Activated CD4-positive, alpha-beta T cell treated with anti-CD3 and anti-CD28 coated beads, Interleukin-2, Interleukin-4, amounts not matched to agents 100 ng/mL and 50 ng/mL, durations not matched to agents 16 hours and 8 hours (primary cell): ENCODE measurements at regions not wholly inside any gene's neighbourhood (a gene's known extent, or its start where the extent isn't known, plus 50 kb on each side); places are given as distances from the start of the nearest gene placed in this dataset.
"Not testable (repeated sequence)": the region's sequence is repeated elsewhere in the genome, so short reads cannot be mapped to it uniquely, and the experiment has no call there.

Experiments
- DNase-seq: peaks from one replicate; pipeline ENCODE4 v3.0.0-alpha.2; 2020; ENCODE audit warnings: low spot score

- DNase-seq, result not testable (repeated sequence)
These were observed 206.3 kb downstream of the SLC38A4 start for GRCh38 chr12:46619474-46619873.

GRCh38 chr12:46617737-46618136 is 208.1 kb downstream of the SLC38A4 start:
- not testable (repeated sequence) for DNase-seq

- DNase-seq, result no peak
These were observed 208.6 kb downstream of the SLC38A4 start for GRCh38 chr12:46617167-46617566.

GRCh38 chr12:46610754-46611153 is 215.0 kb downstream of the SLC38A4 start:
- DNase-seq, result no peak

GRCh38 chr12:46609674-46610073 is 216.1 kb downstream of the SLC38A4 start:
- no peak for DNase-seq

- peak; percentile 19 for DNase-seq
These were observed 216.5 kb downstream of the SLC38A4 start for GRCh38 chr12:46609273-46609623.

GRCh38 chr12:46608431-46609272 is 217.1 kb downstream of the SLC38A4 start:
- no peak for DNase-seq

GRCh38 chr12:46604684-46605083 is 221.1 kb downstream of the SLC38A4 start:
- no peak for DNase-seq

- DNase-seq, result no peak
These were observed 221.9 kb downstream of the SLC38A4 start for GRCh38 chr12:46603776-46604456.

GRCh38 chr12:46602474-46602873 is 223.3 kb downstream of the SLC38A4 start:
- DNase-seq, result no peak

GRCh38 chr12:46590991-46591703 is 218.6 kb upstream of the SLC38A2 start:
- DNase-seq, result no peak

- DNase-seq, result no peak
These were observed 213.5 kb upstream of the SLC38A2 start for GRCh38 chr12:46585854-46586621.

- DNase-seq, result not testable (repeated sequence)
These were observed 211.5 kb upstream of the SLC38A2 start for GRCh38 chr12:46584098-46584497.

GRCh38 chr12:46581990-46582389 is 209.4 kb upstream of the SLC38A2 start:
- not testable (repeated sequence) for DNase-seq

- no peak for DNase-seq
These were observed 207.9 kb upstream of the SLC38A2 start for GRCh38 chr12:46580445-46580844.

GRCh38 chr12:46579474-46579873 is 206.9 kb upstream of the SLC38A2 start:
- no peak for DNase-seq

GRCh38 chr12:46578190-46578982 is 205.8 kb upstream of the SLC38A2 start:
- DNase-seq, result no peak

- DNase-seq, result no peak
These were observed 204.6 kb upstream of the SLC38A2 start for GRCh38 chr12:46577063-46577776.

- no peak for DNase-seq
These were observed 202.3 kb upstream of the SLC38A2 start for GRCh38 chr12:46574847-46575246.

GRCh38 chr12:46573347-46573658 is 200.7 kb upstream of the SLC38A2 start:
- no peak for DNase-seq
